RPMI8226 (cell line): ENCODE measurements at regions not wholly inside any gene's neighbourhood (a gene's known extent, or its start where the extent isn't known, plus 50 kb on each side); places are given as distances from the start of the nearest gene placed in this dataset.

Source experiments
- DNase-seq: peaks from one replicate; pipeline ENCODE4 v3.0.0-alpha.2; 2015

DNA sequence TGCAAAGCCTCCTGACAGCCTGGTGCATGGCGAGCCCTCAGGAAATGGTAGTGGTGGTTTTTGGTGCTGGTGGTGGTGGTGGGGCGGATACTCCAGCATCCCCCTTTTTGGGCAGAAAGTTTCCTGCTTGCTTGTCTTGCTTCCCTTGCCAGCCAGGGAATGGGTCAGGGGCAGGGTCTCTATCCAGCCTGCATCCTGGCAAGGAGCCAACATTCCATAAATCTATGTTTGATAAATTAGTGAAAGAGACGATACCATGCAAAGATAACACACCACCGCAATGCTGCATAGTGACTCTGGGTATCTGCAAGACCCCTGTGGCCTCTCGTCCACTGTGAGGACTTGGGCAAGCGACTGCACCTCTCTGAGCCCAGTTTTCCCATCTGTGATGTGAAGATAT, 246.2 kb downstream of the LRFN2 start:
- no peak for DNase-seq

GRCh38 chr6:40340196-40340595, 247.0 kb downstream of the LRFN2 start:
- no peak for DNase-seq

DNA sequence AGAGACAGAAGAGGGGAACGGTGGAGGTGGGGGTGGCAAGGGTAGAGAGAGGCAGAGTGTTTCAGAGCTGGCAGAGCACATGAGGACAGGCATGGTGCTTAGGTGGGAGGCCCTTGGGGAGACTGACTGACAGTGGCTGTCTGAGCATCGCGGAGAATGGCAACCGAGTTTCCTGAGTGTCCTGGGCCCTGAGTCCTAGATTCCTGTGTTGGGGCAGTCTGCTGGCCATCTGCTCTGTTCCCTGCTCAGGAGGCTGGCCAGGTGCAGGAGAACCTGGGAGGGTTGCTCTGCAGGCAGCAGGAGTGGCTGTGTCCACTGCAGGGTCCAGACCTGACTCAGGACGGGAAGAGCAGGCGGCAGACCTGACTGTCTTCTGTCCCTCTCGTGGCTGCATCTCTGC, 248.9 kb downstream of the LRFN2 start:
- DNase-seq: no peak

DNA sequence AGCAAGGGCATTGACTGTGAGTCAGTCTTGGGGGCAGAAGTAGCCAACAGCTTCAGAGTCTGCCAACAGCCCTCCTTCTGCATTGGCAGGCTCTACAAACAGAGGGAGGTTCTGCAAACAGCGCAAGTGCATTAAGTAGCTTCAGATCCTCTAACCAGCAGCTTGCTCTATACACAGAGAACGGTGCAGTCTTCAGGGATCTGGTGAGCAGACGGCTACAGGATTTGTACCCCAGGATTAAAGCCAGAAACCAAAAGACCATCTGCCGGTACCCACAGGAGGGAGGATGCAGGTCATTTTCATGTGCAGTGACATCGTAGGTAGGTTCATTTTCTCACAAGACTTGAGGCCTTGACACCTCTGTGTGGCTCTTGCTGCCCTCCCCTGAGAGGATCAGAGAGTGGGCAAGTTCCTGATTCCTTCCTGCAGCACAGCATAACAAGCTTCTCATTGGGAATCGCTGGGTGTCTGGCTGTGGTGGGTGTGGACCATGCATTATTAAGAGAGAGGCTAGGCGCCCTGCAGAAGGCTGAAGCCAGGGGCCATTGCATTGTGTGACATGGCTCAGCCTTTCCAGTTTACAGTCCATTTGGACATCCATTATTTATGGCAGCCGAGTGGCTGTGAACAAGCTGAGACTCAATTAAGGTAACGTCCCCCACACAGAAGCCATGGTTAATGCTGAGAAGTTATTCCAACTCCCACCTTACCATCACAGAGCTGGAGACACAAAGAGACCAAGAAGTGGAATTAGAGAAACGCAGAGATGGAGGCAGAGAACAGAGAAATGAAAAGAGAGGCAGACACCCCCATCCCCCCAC, 250.0 kb downstream of the LRFN2 start:
- DNase-seq: no peak

DNA sequence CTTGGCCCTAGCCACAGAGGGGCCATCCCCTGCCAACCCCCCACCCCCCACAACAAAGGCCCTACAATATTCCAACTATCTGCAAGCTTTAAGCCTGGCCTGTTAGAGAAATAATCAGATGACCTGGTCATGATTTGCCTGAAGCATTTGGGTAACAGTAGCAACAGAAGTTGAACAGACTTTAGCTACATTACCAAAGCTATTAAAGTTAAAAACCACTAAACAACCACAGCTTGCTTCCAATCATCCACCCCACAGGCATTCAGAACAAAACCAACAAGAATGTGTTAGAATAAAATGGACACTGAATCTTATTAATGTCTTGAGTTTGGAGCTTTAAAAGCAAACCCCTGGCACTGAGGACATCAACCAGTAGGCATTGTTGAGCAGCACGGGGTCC, 250.9 kb downstream of the LRFN2 start:
- no peak for DNase-seq

DNA sequence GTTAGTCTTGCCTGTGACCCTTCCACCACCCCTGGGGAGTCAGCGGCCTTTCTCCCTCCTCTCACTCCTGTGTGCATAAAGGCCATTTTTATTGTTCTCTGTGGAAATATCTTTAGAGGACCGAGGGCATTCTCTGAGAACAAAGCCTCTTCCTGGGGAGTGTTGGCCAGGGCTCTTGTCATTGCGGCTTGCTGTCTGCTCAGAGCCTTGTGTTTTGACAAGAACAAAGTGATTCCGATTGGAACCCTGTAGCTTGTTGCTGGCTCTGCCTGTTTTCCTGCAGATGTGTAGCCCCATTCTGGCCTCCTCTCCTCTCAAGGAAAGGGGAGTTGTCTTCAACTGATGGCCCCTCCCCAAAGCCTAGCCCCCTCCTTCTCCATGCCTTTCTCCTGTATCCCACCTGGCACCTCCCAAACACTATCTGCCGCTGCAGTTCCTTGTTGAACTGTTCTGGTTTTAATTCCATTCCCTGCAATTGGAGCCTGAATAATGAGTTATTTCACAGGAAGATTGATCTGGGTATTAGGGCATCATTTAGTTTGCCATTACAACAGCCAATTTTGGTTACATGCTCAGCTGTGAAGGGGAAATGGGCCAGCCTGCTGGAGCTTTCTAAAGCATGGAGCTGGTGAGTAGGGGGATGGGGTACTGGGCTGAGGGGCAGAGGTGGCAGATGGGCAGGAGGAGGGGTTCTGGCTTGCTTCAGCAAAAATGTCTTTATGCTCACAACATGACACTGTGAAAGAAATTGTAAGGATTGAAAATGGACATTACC, 252.5 kb downstream of the LRFN2 start:
- DNase-seq: no peak

DNA sequence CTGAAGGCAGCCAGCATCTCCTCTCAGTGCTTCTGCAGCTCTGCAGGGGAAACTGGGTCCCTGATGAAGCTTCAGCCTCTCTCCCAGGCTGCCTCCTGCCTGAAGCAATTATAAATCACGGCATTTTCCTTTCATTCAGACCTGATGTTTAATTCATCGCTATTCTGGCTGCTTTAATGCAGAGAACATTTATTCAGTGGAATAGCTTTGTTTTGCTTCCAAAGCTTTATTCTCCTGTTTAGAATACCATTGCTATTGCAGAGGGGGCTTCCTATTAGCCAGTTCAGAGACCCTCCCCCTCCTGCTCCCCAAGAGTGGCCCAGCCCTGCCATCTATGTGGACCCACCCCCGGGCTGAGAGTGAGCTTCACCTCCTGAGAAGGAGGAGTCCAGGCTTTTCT, 255.6 kb downstream of the LRFN2 start:
- DNase-seq: no peak

DNA sequence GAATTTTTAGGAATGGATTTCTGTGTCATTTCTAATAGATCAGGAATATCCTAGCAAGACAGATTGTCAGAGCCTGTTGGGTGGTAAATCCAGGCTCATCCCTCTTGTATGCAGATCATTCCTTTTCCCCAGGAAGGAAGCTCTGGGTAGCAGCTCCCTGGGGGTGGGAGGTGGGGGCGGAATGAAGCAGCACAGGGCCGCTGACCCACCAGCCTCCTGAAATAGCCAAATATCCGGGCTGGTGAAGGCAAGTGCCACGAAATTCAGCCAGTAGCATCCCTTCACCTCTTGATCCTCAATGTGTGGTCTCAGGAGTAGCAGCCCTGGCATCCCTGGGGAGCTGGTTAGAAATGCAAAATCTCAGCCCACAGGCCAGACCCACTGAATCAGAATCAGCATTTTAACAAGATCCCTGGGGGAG, 256.9 kb downstream of the LRFN2 start:
- DNase-seq: no peak

DNA sequence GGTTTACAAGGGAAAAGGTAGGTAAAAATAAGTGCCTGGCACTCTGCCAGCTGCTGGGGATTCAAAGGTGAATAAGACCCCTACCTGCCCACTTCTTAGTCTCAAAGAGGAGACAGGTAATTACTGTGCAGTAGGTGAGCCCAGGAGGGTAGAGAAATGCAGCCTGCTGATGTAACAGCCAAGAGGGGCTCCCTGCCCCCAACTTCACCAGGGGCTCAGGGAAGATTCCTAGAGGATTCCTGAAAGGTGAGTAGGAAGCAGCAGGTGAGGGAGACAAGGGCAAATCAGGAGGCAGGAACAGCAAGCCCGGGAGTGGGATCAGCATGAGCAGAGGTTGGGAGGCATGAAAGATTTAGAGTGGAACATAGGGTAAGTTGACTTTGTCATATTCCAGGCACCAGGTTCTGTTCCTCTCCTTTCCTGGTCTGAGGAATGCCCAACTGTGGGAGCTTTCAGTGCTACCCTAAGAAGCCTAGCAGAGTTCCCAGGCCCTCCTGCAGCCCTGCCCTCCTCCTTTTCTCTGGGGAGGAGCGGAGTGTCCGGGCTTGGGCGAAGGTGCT, 258.1 kb downstream of the LRFN2 start:
- DNase-seq: no peak

GRCh38 chr6:40328386-40328985, 258.7 kb downstream of the LRFN2 start:
- DNase-seq: peak; percentile 59

GRCh38 chr6:40326714-40327421, 260.3 kb downstream of the LRFN2 start:
- DNase-seq: no peak

GRCh38 chr6:40325791-40326190, 261.4 kb downstream of the LRFN2 start:
- peak; percentile 30 for DNase-seq

DNA sequence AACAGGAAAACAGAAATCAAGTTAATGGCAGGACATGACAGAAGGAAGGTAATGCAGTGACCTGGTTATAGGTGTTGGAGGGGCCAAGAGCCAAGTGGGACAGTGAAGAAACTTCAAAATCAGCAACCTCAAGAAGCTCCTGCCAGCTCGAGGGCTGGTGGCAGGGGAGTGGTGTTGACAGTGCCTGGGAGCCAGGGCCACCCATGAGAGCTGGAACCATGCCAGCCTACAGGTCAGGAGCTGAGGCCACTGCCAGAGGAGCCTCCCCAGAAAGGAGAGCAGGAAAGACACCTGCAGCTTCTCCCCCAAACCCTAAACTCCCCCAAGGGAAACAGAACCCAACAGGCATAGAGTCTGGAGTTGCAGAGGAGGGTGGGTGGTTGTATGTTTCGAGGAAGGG, 262.1 kb downstream of the LRFN2 start:
- DNase-seq: peak; percentile 75

GRCh38 chr6:40323881-40324634, 263.1 kb downstream of the LRFN2 start:
- no peak for DNase-seq

DNA sequence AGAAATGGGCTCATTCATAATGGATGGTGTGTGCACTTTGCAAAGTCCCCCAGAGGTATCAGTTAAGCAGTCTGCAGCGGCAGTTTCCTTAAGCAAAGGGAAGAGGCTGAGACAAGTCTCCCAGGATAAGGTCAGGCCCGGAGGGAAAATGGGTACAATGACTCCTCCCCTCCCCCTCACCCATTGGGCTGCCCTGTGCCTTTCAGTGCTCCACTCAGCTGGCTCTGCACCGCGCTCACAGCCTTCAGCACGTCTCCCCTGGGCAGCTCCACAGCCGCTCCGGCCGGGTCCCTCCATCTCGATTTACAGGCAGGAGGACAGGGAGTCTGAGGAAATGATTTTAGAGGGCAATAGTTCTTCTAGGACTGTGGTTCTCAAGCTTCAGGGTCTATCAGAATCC, 264.8 kb downstream of the LRFN2 start:
- no peak for DNase-seq

GRCh38 chr6:40321616-40322015, 265.5 kb downstream of the LRFN2 start:
- DNase-seq: no peak

DNA sequence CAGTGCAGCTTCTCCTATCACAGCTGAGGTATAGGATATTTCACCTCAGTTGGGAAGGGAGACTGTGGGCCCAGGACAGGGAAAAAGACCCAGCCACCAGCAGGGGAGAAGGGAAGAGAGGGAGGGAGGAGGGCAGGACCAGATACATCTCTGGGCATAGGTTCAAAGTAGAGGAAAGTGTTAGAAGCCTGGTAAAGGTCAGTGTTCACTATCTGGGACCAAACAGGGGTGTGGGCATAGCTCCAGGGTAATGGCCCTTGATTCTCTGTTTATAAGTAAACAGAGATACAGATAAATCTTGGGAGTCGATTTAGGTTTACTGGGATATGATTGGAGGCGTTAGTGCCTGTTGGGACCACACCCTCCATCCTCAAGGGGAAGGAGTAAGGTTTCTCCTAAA, 266.2 kb downstream of the LRFN2 start:
- DNase-seq: no peak

DNA sequence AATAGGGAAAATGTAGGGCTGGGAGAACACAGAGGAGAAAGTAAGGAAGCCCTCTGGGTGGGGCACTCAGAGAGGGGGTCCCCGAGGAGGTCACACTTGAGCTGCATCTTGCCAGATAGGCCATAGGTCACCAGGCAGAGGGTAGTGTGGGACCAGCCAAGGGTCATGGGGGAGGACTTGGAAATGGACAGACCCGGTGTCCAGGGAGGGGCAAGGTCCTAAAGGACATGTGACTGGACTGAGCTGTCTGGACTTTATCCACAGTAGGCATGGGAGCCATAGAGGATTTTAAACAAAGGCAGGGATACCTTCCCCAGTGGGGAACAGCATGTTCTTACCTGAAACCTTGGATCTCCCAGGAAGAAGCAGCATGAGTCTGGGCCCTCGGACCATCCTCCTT, 266.7 kb downstream of the LRFN2 start:
- DNase-seq: no peak

GRCh38 chr6:40319124-40319523, 268.0 kb downstream of the LRFN2 start:
- DNase-seq: no peak

DNA sequence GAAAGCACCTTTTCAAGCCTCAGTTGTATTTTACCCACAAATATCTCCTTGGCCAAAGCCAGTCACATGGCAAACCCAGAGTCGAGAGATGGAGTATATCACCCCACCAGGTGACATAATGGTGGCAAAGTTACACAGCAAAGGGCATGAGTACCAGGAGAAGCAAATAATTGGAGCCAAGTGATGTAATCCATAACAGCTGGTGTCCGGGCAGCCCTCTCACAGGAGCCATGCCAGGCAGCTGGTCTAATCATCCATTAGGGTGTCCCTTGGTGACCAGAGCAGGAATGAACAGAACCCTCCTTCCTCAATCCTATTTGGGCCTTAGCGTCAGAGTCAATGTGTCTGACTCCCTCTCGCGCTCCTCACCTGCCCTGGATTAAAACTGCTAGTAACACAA, 272.1 kb downstream of the LRFN2 start:
- no peak for DNase-seq

DNA sequence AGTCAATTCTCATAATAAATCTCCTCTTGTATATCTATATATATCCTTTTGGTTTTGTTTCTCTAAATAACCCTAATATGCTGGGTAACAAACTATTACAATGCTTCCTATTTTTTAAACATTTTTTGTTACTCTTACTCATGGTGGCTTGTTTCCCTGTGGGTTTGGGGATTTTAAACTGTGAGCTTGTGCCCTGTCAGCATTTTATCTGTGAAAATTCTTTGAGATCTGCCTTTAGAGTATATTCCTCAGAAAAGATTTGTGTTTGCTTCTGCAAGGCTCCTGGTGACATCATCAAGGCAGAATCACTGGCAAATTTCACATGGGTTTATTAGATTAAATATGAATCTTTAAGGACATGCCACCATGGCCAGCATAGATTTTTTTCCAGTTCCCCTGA, 273.6 kb downstream of the LRFN2 start:
- DNase-seq: no peak
